ENCODE measurements at regions not wholly inside any gene's neighbourhood (a gene's known extent, or its start where the extent isn't known, plus 50 kb on each side); places are given as distances from the start of the nearest gene placed in this dataset.
"Not testable (repeated sequence)": the region's sequence is repeated elsewhere in the genome, so short reads cannot be mapped to it uniquely, and the experiment has no call there.

- H3K27me3 ChIP-seq; H3K4me1 ChIP-seq; DNase-seq; H3K36me3 ChIP-seq (ENCODE audit: low read depth, missing control alignments); intact Hi-C loops (cut with DNase I; ENCODE audit: low total_unique reads); H3K9me3 ChIP-seq; H3K4me3 ChIP-seq; H3K27ac ChIP-seq: not testable (repeated sequence)
- WGBS, 2 donors: 72 to 90% methylated on average over 2 to 3 of the region's 7 CpGs
These were observed 54.1 kb upstream of the NBPF9 start for GRCh38 chr1:149157409-149157808.

- intact Hi-C loops (cut with DNase I; ENCODE audit: low total_unique reads); H3K4me3 ChIP-seq; H3K27me3 ChIP-seq; H3K27ac ChIP-seq; DNase-seq; H3K4me1 ChIP-seq; H3K9me3 ChIP-seq; H3K36me3 ChIP-seq (ENCODE audit: low read depth, missing control alignments): not testable (repeated sequence)
- WGBS, 2 donors: 56 to 73% methylated on average over 2 to 3 of the region's 3 CpGs
These were observed 55.0 kb upstream of the NBPF9 start for GRCh38 chr1:149158308-149158707.

GRCh38 chr1:149163063-149163444 lies 59.7 kb upstream of the NBPF9 start:
- H3K9me3 ChIP-seq; H3K36me3 ChIP-seq (ENCODE audit: low read depth, missing control alignments); H3K27ac ChIP-seq; intact Hi-C loops (cut with DNase I; ENCODE audit: low total_unique reads); H3K4me1 ChIP-seq; H3K27me3 ChIP-seq; DNase-seq; H3K4me3 ChIP-seq: not testable (repeated sequence)
- 20% methylated on average over 2 of the region's 19 CpGs; no CpG with 5 or more reads in 1 of the 2 donors for WGBS, 2 donors

DNA sequence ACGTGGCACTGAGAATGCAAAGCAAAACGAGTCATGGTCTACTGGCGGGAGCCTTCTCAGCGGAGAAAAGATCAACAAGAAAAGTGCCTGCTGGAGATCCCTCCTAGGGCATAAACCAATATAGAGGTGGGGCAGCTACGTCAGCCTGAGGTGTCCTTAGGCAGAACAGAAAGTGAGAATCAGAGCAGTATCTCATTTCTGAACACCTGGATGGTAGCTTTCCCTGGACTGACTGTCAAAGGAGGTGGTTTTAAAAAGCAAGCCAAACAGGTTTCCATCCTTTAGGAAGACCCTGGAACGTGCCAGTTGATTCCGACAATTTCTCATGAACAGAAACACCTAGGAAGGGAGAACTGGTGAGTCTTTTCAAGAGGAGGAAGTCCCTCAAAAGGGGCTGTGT lies 71.4 kb upstream of the NBPF9 start:
- H3K27me3 ChIP-seq; DNase-seq; H3K4me3 ChIP-seq; H3K4me1 ChIP-seq; H3K9me3 ChIP-seq; intact Hi-C loops (cut with DNase I; ENCODE audit: low total_unique reads); H3K27ac ChIP-seq; H3K36me3 ChIP-seq (ENCODE audit: low read depth, missing control alignments): not testable (repeated sequence)
- WGBS, 2 donors: 68% methylated on average over 3 of the region's 7 CpGs; no CpG with 5 or more reads in 1 of the 2 donors

DNA sequence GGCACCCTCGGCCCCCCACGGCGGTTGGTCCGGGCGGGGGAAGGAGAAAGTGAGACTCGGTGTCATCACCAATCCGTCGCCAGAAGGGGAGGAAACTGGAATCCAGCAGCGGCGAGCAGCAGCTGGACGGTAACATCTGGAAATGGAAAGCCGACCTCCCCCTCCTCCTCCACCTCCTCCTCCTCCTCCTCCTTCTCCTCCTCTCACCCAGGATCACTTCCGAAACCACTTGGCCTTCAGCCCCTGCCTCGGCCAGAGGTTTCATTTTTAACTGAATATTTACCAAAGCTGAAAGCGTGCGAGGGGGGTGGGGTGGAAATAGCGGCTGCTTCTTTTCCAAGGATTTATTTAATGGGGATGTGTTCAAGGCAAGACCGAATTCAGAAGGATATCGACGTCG lies 72.5 kb upstream of the NBPF9 start:
- H3K4me1 ChIP-seq; intact Hi-C loops (cut with DNase I; ENCODE audit: low total_unique reads); H3K36me3 ChIP-seq (ENCODE audit: low read depth, missing control alignments); H3K27me3 ChIP-seq; H3K27ac ChIP-seq; H3K9me3 ChIP-seq: not testable (repeated sequence)
- peak overlapping the region; percentile 45 to 51 for H3K4me3 ChIP-seq
- WGBS, 2 donors: 0 to 1% methylated on average over 5 to 10 of the region's 21 CpGs
- DNase-seq: peak; percentile 19

- Histone ChIP-seq H3K4me3 (peak overlapping the region; percentile 58 to 60), H3K27ac (peak overlapping the region in 1 of 2 donors; percentile 68)
- H3K9me3 ChIP-seq; H3K4me1 ChIP-seq; H3K27me3 ChIP-seq; intact Hi-C loops (cut with DNase I; ENCODE audit: low total_unique reads); H3K36me3 ChIP-seq (ENCODE audit: low read depth, missing control alignments): not testable (repeated sequence)
- 0% methylated on average over 9 to 21 of the region's 68 CpGs for WGBS, 2 donors
- DNase-seq: peak; percentile 30
These were observed 73.3 kb upstream of the NBPF9 start for GRCh38 chr1:149176453-149177316.

DNA sequence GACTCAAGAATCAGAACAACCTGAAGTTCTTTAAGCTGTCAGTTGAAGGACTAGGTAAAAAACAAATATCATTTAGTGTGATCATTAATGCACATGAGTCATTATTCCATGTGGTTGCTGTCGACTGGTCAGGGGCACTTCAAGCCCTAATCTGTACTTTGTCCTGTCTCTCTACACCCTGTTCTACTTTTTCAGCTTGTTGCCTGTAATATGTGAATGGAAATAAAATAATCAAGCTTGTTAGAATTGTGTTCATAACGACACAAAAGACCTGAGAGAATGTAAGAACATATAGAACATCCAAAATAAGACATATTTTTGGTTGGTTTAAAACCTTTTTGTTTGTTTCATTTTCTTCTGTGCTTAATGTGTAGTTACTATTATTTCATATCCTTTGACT lies 87.4 kb upstream of the NBPF9 start:
- H3K4me3 ChIP-seq; H3K27ac ChIP-seq; DNase-seq; H3K9me3 ChIP-seq; intact Hi-C loops (cut with DNase I; ENCODE audit: low total_unique reads); H3K27me3 ChIP-seq; H3K36me3 ChIP-seq (ENCODE audit: low read depth, missing control alignments); H3K4me1 ChIP-seq: not testable (repeated sequence)
- WGBS, 2 donors: 75 to 80% methylated on average over 2 of the region's 2 CpGs

DNA sequence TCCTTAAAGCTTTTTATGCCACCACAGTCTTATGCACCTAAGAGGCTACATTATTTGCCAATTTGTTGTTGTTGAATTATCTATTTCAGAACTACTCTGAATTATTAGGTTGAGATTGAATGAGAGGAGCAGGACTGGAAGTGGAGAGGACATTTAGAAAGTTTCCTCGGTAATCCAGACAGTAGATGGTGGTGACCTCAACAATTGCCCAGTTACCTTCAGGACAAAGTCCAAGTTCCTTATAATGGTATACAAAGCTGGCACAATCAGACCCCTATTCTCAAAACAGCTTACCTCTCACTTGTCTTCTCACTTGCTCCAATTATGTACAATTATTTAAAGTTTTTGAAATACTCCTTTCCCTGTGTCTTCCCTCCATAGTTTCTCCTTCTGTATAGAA lies 93.3 kb upstream of the NBPF9 start:
- intact Hi-C loops (cut with DNase I; ENCODE audit: low total_unique reads); H3K27me3 ChIP-seq; H3K9me3 ChIP-seq: not testable (repeated sequence)

DNA sequence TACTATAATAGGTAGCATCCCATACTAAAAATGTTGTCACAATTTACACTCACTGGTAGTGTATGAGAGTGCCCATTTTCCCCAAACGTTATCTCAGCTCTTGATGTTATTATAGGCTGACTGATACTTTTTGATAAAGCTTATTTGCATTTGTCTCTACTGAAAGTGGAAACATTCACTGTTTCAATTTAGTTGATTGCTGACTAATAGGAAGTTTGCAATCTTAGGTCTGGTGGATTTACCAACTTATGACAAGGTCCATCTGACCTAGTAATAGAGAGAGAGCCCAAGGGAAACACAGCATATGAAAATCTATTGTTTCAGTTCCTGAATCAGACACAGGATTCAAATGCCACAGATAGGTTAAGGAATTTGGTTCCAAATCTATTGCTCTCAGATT lies 97.2 kb upstream of the NBPF9 start:
- H3K36me3 ChIP-seq (ENCODE audit: low read depth, missing control alignments); H3K4me1 ChIP-seq; H3K27ac ChIP-seq; H3K4me3 ChIP-seq; DNase-seq; H3K27me3 ChIP-seq; H3K9me3 ChIP-seq; intact Hi-C loops (cut with DNase I; ENCODE audit: low total_unique reads): not testable (repeated sequence)
- WGBS, 2 donors: 50 to 68% methylated on average over 1 of the region's 1 CpG

More for the DNA sequence above, 93.3 kb upstream of the NBPF9 start:
- DNase-seq; H3K4me1 ChIP-seq; H3K36me3 ChIP-seq (ENCODE audit: low read depth, missing control alignments); H3K4me3 ChIP-seq; H3K27ac ChIP-seq: not testable (repeated sequence)
- WGBS, 2 donors: 94 to 96% methylated on average over 1 of the region's 1 CpG

DNA sequence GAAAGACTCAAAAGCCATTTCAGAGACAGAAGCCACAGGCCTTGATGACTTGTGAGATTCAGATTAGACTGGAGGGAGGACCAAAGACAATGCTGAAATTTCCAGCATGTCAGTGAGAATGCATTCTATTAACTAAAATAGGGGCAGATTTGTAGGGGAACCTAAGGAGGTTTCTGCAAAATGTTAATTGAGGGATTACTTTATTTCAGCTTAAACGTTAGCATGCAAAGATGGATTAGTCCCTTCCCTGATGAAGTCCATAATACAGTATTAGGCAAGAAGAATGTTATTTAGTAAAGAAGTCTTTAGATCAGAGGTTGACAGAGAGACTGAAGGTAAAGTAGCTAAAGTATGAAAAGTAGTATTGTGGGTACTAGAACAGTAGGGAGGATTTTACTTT lies 98.9 kb upstream of the NBPF9 start:
- DNase-seq; H3K4me3 ChIP-seq; H3K9me3 ChIP-seq; H3K36me3 ChIP-seq (ENCODE audit: low read depth, missing control alignments); H3K4me1 ChIP-seq; H3K27ac ChIP-seq; H3K27me3 ChIP-seq; intact Hi-C loops (cut with DNase I; ENCODE audit: low total_unique reads): not testable (repeated sequence)
- WGBS, 2 donors: 86% methylated on average over 1 of the region's 1 CpG; no CpG with 5 or more reads in 1 of the 2 donors

DNA sequence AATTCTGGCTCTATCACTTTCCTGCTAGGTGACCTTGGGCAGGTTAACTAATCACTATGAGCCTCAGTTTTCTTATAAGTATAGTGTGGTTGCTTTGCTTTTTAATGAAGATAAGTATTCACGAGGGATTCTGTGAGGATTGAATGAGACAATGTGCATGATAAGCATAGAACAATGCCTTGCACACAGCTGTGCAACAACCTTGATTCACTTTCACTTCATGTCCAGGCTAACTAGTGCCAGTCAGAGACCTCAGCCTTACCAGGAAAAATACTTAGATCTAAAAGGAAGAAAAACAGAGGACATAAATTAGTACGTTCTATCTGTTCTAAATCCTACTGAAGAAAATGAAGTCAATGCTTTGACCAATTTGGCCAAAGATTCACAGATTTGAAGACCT lies 101.0 kb upstream of the NBPF9 start:
- H3K4me3 ChIP-seq; H3K36me3 ChIP-seq (ENCODE audit: low read depth, missing control alignments); H3K27ac ChIP-seq; DNase-seq; H3K27me3 ChIP-seq; intact Hi-C loops (cut with DNase I; ENCODE audit: low total_unique reads); H3K4me1 ChIP-seq; H3K9me3 ChIP-seq: not testable (repeated sequence)
- 45 to 50% methylated on average over 1 of the region's 2 CpGs for WGBS, 2 donors

DNA sequence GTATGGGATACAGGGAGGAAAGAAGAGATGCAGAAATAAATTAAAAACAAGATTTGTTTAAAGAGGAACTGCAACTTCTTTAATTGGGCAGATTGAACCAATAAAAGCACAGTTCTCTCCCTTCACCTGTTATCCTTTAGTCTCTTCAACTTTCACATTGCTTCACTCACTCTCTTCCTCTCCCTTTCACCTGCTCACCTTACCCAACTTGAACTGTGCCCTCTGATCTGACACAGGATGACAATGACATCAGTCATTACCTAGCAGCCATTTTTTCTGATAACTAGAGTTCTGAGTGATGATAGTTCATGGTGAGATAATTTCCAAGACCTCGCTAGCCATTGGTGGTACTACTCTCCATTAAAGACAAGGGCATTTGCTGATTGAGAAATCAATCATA lies 105.5 kb upstream of the NBPF9 start:
- WGBS, 2 donors: no CpG with 5 or more reads among the region's 1 CpG

More for the DNA sequence above, 105.5 kb upstream of the NBPF9 start:
- DNase-seq; H3K27ac ChIP-seq; H3K27me3 ChIP-seq; H3K36me3 ChIP-seq (ENCODE audit: low read depth, missing control alignments); intact Hi-C loops (cut with DNase I; ENCODE audit: low total_unique reads); H3K9me3 ChIP-seq; H3K4me1 ChIP-seq; H3K4me3 ChIP-seq: not testable (repeated sequence)
